GM12892 (cell line): ENCODE measurements at regions not wholly inside any gene's neighbourhood (a gene's known extent, or its start where the extent isn't known, plus 50 kb on each side); places are given as distances from the start of the nearest gene placed in this dataset.

Source experiments
- POLR2A ChIP-seq: IDR thresholded peaks from 2 replicates; pipeline ENCODE4 v1.6.1; 2011; ENCODE audit warnings: low read depth, low read length, control low read depth
- POLR2AphosphoS5 ChIP-seq: IDR thresholded peaks from 2 replicates; pipeline ENCODE4 v1.6.1; 2011; ENCODE audit warnings: low read depth, low read length, control low read depth

GRCh38 chr4:26267087-26267486, 53.7 kb upstream of the RBPJ start:
- no peak for TF ChIP-seq POLR2AphosphoS5
- TF ChIP-seq POLR2A: no peak
